NCI-H1930 (cell line): ENCODE measurements at regions not wholly inside any gene's neighbourhood (a gene's known extent, or its start where the extent isn't known, plus 50 kb on each side); places are given as distances from the start of the nearest gene placed in this dataset.
A peak's percentile ranks its signal among the peaks of the same experiment; 100 is the strongest.

Source experiments
- DNase-seq, 2 experiments: peaks; one replicate each; lab custom pipeline; 2025; lab: John Stamatoyannopoulos, UW

DNA sequence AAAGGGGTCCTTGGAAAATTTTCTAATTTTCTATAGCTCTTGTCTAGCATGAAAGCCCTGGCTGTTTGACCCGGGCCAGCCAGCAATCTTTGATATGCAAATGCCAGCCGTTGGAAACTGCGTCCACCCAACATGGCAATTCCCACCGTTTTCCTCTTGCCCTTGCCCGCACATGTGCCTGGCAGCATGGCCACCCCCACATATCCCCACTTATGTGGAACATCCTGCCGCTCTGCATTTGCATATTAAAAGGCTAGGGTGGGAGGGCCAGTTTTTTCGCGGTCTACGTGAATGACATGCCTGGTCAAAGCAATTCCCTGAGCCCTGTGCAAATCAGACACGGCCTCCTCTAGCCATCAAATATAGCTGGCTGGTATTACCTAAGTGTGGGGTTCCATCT is 110.3 kb upstream of the TDRD3 start:
- no peak for DNase-seq

DNA sequence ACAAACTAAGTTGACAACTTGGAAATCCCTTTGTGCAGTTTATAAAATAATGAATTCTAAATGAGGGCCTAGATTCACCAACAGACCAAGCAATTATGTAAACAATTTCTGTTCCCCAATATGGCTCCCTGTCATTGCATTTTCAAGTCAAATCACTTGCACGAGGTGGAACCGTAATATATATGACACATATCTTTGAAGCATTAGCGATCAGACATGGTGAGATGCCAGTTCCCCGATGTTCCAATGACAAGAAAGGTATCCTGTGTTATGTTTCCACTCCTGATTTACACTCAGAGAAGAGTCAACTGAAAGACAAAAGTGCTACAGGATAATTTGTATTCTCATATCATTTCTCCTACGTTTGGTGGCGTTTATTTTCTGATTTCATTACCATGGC is 108.5 kb upstream of the TDRD3 start:
- peak in 1 of 2 experiments; percentile 91 for DNase-seq

DNA sequence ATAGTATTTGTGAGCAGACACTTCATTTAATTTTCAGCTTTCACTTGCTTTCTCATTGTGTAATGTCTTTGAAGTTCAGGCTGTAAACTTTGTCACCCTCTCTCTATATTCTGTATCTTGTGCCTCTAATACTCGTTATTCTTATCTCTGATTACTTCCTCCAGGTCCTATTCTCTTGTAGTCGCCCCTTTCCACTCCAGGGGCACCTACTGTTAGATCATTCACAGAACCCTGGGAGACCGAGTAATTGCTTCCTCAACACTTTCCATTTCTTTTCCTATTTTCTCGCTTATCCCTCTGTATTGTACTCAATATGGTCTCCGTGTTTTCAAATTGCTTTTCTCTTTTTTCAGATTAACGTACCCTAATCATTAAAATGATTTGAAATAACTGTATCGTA is 93.9 kb upstream of the TDRD3 start:
- no peak for DNase-seq

- no peak for DNase-seq
Observed at GRCh38 chr13:60311527-60311926, 85.5 kb upstream of the TDRD3 start.

GRCh38 chr13:60312851-60313505 is 84.0 kb upstream of the TDRD3 start:
- no peak for DNase-seq

- no peak for DNase-seq
Observed at GRCh38 chr13:60318186-60318585, 78.8 kb upstream of the TDRD3 start.

GRCh38 chr13:60324131-60324530 is 72.9 kb upstream of the TDRD3 start:
- no peak for DNase-seq

DNA sequence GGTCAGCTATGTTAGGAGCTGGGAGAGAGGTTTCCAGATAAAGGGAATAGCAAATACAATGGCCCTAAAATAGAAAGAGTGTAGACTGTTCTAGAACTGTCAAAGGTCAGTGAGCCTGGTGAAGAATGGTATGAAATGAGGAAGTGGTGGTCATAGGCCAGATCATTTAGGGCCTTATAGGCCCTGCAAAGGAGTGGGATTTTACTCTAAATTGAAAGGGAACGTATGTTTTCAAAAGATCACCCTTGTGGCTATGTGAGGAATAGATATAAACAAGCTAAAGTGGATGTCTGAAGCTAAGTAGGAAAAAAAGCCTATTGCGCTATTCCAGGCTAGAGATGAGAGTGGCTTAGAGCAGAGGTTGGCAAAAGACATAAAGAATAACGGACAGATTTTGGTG is 70.7 kb upstream of the TDRD3 start:
- DNase-seq = no peak

DNA sequence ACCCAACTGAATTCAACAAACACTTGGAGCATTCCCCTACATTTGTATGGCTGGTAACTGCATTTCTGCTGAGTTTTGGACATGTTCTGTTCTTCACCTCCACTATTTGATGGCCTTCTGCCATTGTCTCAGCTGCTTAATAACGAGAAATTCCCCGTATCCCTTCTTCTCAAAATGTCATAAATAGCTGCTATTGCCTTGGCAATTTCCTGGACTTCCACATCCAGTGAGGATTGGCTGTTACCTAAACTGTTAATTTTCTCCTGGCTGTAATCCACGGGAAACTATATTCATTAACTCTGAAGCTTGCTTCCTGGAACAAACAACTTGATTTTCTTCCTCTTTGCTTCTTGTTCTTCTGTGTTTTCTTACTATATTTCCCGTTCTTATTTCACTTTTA is 69.5 kb upstream of the TDRD3 start:
- DNase-seq = no peak

DNA sequence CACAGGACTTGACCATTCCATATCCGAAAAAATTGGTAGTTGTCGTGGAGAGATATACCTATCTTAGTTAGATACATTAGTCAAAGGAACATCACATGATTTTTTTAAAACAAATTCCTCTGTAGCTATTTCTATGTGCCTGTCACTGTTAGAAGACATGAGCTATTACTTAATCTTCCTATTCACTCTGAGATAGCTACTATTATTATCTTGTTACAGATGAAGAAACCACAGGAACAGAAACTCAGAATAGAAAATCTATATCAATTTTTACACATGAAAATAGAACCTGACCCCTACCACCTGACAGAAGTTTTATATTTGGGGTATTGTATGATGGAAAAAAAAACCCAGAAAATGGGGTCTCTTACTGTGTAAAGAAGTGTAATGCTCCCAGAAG is 68.9 kb upstream of the TDRD3 start:
- no peak for DNase-seq

DNA sequence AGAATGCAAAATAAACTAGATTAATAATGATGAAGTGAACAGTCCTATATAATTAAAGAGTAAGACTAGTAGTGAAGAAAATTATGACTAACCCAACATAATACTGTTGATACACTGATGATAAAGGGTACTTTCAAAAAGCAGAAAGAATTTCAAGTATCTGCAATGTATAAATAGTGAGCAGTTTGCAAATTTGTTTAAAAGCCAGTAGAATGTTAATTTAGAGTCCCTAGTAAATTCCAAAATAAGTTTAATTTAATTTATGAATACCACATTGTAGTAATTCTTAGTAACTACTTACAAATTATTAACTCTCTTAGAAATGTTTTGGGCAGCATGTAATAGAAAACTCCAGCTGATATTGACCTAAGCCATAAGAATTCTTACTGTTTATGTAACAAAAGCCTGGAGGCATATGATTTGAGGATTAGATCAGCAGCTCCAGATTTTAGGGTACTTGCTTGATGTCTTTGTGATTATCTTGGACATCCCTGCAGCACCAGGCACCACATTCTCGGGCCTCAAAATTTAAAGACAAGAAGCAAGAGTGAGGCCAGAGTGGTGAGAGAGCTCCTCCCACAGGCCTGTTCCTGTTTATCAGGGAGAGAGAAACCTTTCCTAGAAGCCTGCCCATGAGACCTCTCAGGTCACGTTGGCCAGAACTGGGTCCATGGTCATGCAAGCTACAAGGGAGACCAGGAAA is 67.6 kb upstream of the TDRD3 start:
- DNase-seq = peak; percentile 71 to 77

DNA sequence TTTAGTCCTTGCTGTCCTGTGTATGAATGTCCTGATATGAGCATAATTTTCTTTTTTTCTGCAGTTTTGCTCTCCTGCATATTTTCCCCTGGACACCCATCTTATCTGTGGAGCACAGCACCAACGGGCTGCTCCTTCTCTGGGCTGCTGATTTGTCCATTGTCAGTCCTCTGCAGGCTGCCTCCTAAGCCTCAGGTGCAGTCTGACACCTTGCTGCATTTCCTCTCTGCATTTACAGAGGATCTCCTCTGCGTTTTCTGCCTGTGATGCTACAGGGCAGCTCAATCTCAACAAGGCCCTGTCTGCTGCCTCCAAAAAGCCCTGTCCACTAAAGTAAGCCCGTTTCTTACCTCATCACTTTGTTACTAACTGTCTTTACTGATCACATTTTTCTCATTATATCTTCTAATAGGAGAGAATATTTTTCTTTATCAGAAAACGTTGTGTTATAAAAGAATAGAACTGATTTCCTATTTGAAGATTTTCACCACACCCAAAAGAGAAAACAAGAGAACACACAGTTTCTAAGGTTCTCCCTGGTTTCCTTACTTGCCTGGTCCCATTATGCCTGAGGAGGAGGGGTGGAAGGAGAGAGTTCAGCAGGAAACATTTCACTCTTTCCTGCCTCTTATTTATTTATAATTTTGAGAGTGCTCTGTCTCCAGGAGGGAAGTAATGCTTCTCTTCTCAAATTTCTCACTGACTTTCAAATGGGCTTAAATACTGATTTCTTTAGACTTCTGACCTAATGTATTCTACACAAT is 65.6 kb upstream of the TDRD3 start:
- no peak for DNase-seq

DNA sequence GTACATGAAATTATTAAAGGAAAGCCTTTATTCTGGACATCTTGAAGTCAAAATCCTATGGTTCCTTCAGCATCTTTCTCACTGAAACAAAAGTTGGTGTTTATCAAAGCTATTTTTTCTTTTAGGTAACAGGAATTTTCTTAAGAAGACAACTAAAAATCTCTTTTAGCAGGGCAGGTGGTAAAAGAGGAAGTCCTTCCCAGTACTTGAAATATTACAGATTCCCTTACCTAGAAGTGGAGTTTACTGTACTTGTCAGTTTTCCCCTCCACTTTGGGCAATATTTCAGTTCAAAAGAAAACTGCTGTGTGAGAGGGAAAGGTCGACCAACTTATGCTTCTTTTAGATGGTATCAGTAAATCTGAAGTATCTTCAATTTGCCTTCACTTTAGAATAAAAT is 64.3 kb upstream of the TDRD3 start:
- no peak for DNase-seq

DNA sequence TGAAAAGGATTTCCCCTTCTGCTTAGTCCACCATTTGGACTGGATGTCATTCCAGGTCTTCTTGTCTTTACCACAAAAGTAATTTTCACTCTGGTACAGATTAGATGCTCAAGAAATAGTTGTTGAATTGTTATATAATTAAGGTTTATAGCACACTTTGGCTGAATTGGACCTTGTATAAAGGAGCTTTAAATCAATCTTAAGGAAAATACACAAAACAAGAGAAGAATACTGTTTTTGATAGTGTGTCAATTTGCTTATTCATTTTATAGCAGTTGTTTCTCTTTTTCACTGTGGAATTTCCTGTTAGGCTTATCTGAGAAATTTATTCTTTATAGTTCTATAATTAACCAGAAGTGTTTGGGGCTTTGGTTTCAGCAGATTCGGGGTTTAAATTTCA is 62.7 kb upstream of the TDRD3 start:
- DNase-seq = no peak

DNA sequence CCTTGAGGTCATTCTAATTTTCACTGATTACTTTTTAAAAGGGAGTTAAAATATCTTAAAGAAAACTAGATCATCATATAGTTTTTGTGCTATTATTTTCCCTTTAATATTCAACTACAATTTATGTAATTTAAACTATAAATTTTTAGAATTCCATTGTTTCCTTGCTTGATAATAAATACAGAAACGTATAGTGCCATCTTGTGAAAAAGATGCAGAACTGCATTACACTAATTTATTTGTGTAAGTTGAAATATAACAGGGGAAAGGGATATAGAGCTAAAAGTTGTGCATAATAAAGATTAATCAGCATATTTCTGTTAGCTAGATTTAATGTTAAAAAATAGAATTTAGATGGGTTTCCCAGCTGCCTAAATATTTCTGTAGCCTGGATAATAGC is 61.5 kb upstream of the TDRD3 start:
- peak in 1 of 2 experiments; percentile 22 for DNase-seq

GRCh38 chr13:60338754-60339153 is 58.3 kb upstream of the TDRD3 start:
- DNase-seq = no peak

DNA sequence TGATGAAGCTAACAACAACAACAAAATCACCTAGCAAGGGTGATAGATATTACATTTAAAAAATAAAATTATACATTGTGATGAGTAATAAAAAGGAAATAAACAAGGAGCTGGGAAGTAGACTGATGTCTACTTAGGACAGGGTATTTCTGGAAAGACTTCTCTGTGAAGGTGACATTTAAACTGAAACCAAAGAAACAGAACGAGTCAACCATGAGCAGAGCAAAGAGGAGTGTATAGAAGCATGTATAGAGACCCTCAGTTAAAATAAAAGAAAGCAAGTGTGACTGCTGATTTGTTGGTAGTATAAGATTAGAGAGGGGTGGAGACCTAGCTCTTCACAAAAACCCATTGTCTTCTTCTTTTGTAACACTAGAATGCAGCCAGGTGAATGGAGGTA is 53.0 kb upstream of the TDRD3 start:
- no peak for DNase-seq

GRCh38 chr13:60347174-60347573 is 49.8 kb upstream of the TDRD3 start:
- DNase-seq = no peak
